HepG2 (cell line): ENCODE measurements at regions not wholly inside any gene's neighbourhood (a gene's known extent, or its start where the extent isn't known, plus 50 kb on each side); places are given as distances from the start of the nearest gene placed in this dataset.

Source experiments
- ATAC-seq: fragments of 200-7000 bp; cut with Tn5 transposase; 3 replicates; pipeline ENCODE4 v1.9.1; 2020; ENCODE audit warnings: mild to moderate bottlenecking, moderate library complexity
- BruUV-seq: library from RNA; stranded (reverse); fragments of 400-500 nt; replicated peaks from 2 replicates; lab custom pipeline; 2021; lab: Mats Ljungman, UMichigan
- CTCF ChIA-PET: fragments of 300-600 bp; formaldehyde crosslinking; extraction: SDS; loops from one replicate; lab custom pipeline; 2021; ENCODE audit warnings: low total read pairs, inconsistent platforms, low intra/inter-chr PET ratio; lab: Yijun Ruan, JAX
- POLR2A ChIA-PET: fragments of 350-600 bp; sonication (Branson Sonifier 250); formaldehyde crosslinking; loops from one replicate; lab custom pipeline; 2020; ENCODE audit warnings: antibody characterized with exemption, inconsistent platforms; lab: Yijun Ruan, JAX
- DNase-seq: peaks from one replicate; pipeline ENCODE4 v3.0.0-alpha.2; 2015; ENCODE audit warnings: low spot score
- FAIRE-seq: peaks from 3 replicates; lab custom pipeline; 2011; peaks lifted over from hg19 to GRCh38; lab: Jason Lieb, UNC
- H2AFZ ChIP-seq: one replicate; pipeline ENCODE4 v1.6.1; 2011; ENCODE audit warnings: low read length, inconsistent platforms
- H3K27ac ChIP-seq: fragments of 300-600 bp; 3 replicates; pipeline ENCODE4 v1.8.0; 2011; ENCODE audit warnings: mixed run types, mild to moderate bottlenecking, mixed read lengths, low read length, inconsistent platforms; ENCODE audit not compliant: insufficient read depth; ENCODE audit errors: extremely low read length
- H3K27me3 ChIP-seq, 2 experiments: fragments of 200-600 bp in 1 of 2; 2 replicates in 1 of 2; 3 replicates in 1 of 2; pipeline versions ENCODE4 v1.6.0 to v1.8.0; 2011; ENCODE audit warnings: low read length in 2 of 2, mild to moderate bottlenecking in 2 of 2, moderate library complexity in 2 of 2, inconsistent platforms in 1 of 2; ENCODE audit not compliant: insufficient read depth in 2 of 2, control insufficient read depth in 1 of 2
- H3K36me3 ChIP-seq, 2 experiments: fragments of 200-600 bp in 1 of 2; replicated peaks in 1 of 2; 2 replicates in 1 of 2; 3 replicates in 1 of 2; pipeline versions ENCODE4 v1.5.1 to v1.8.0; 2011; ENCODE audit warnings: low read length in 2 of 2, inconsistent platforms in 1 of 2; ENCODE audit not compliant: insufficient read depth in 2 of 2, control insufficient read depth in 1 of 2
- H3K4me1 ChIP-seq: 2 replicates; pipeline ENCODE4 v1.5.1; 2012; ENCODE audit warnings: low read length, inconsistent platforms; ENCODE audit not compliant: insufficient read depth
- H3K4me2 ChIP-seq: 2 replicates; pipeline ENCODE4 v1.6.0; 2011; ENCODE audit warnings: low read depth, low read length, inconsistent platforms
- H3K4me3 ChIP-seq, 3 experiments: fragments of 200-600 bp in 1 of 3; sonication (generic), shearing (Covaris generic) in 1 of 3; replicated peaks in 1 of 3; 2 replicates each; pipeline ENCODE4 v1.5.1; 2011 to 2016; ENCODE audit warnings: low read length in 3 of 3, inconsistent platforms in 2 of 3, low read depth in 2 of 3, mild to moderate bottlenecking in 2 of 3, control low read depth in 1 of 3, mixed read lengths in 1 of 3; ENCODE audit not compliant: insufficient read depth in 1 of 3
- H3K79me2 ChIP-seq: one replicate; pipeline ENCODE4 v1.6.1; 2011; ENCODE audit warnings: low read length, inconsistent platforms; ENCODE audit not compliant: insufficient read depth
- H3K9ac ChIP-seq: 2 replicates; pipeline ENCODE4 v1.6.0; 2011; ENCODE audit warnings: mild to moderate bottlenecking, low read depth, low read length, inconsistent platforms; ENCODE audit not compliant: insufficient read depth
- H3K9me3 ChIP-seq: 2 replicates; pipeline ENCODE4 v1.5.1; 2012; ENCODE audit warnings: mild to moderate bottlenecking, low read length
- H4K20me1 ChIP-seq: 2 replicates; pipeline ENCODE4 v1.6.0; 2011; ENCODE audit warnings: inconsistent platforms, mild to moderate bottlenecking, low read length, moderate library complexity; ENCODE audit not compliant: insufficient read depth
- ATF7-NPFF ChIP-seq: sonication (generic); formaldehyde crosslinking; IDR thresholded peaks from 2 replicates; pipeline ENCODE4 v1.8.1; 2023; ENCODE audit warnings: mild to moderate bottlenecking, low read depth, missing genetic modification reagents, moderate library complexity
- ETV6 ChIP-seq: sonication (generic); formaldehyde crosslinking; conservative IDR thresholded peaks from 2 replicates; pipeline ENCODE4 v1.4.0; 2020; ENCODE audit warnings: missing genetic modification reagents
- MTA1 ChIP-seq: sonication (generic); formaldehyde crosslinking; IDR thresholded peaks from 2 replicates; pipeline ENCODE4 v1.4.0; 2020; ENCODE audit warnings: missing genetic modification reagents, mild to moderate bottlenecking, borderline replicate concordance
- SIX1 ChIP-seq: sonication (generic); formaldehyde crosslinking; IDR thresholded peaks from 2 replicates; pipeline ENCODE4 v1.4.0; 2020; ENCODE audit warnings: missing genetic modification reagents, borderline replicate concordance
- TCF12 ChIP-seq, 2 experiments: fragments of 450-650 bp in 1 of 2; sonication (generic) in 1 of 2; formaldehyde crosslinking in 1 of 2; IDR thresholded peaks; 2 replicates each; pipeline versions ENCODE4 v1.6.1 to v1.8.0; 2017 to 2022; ENCODE audit warnings: antibody characterized with exemption in 1 of 2, mild to moderate bottlenecking in 1 of 2, missing genetic modification reagents in 1 of 2, moderate library complexity in 1 of 2
- THAP8 ChIP-seq: sonication (generic); formaldehyde crosslinking; IDR thresholded peaks from 2 replicates; pipeline ENCODE4 v1.5.1; 2020; ENCODE audit warnings: missing genetic modification reagents, mild to moderate bottlenecking, borderline replicate concordance
- ZNF205 ChIP-seq: IDR thresholded peaks from 2 replicates; pipeline ENCODE4 v1.6.1; 2018; ENCODE audit warnings: missing biosample characterization, missing genetic modification reagents
- ZNF609 ChIP-seq: sonication (generic); formaldehyde crosslinking; IDR thresholded peaks from 2 replicates; pipeline ENCODE4 v1.4.0; 2020; ENCODE audit warnings: mild to moderate bottlenecking, missing genetic modification reagents, borderline replicate concordance
- ZNF740 ChIP-seq: sonication (generic); formaldehyde crosslinking; IDR thresholded peaks from 2 replicates; pipeline ENCODE4 v1.4.0; 2020; ENCODE audit warnings: missing genetic modification reagents
- ZNF776 ChIP-seq: sonication (generic); formaldehyde crosslinking; IDR thresholded peaks from 2 replicates; pipeline ENCODE4 v1.4.0; 2020; ENCODE audit warnings: mild to moderate bottlenecking, missing genetic modification reagents
- ZSCAN22 ChIP-seq: sonication (generic); formaldehyde crosslinking; IDR thresholded peaks from 2 replicates; pipeline ENCODE4 v1.4.0; 2020; ENCODE audit warnings: mild to moderate bottlenecking, missing genetic modification reagents
- WGBS: methylation state at CpG from one replicate; pipeline ENCODE4 v1.1.6; 2017; ENCODE audit warnings: low lambda C conversion rate; 5-methylcytosine and 5-hydroxymethylcytosine counted together
- in situ Hi-C: cut with HindIII; loops from 2 replicates; pipeline ENCODE4 v1.10.0; 2017; ENCODE audit warnings: low pct_unique_long_range_greater_than_20kb; ENCODE audit not compliant: extremely low pct_ligation_motif_present
- intact Hi-C: fragments of 100-400 bp; cut with micrococcal nuclease; formaldehyde crosslinking; loops from one replicate; pipeline ENCODE4 v1.10.0; 2022; ENCODE audit not compliant: unreplicated experiment

GRCh38 chr3:106582151-106582550 is 713.3 kb upstream of the CBLB start:
- no TSS peak for BruUV-seq
- H2AFZ ChIP-seq: no peak overlapping the region
- in situ Hi-C loops: no loop called here
- FAIRE-seq (no peak), ATAC-seq (no peak), DNase-seq (no peak)
- H3K4me2 ChIP-seq: no peak overlapping the region
- ChIA-PET POLR2A (no interaction called here), CTCF (no interaction called here)
- H3K27ac ChIP-seq: no peak overlapping the region
- WGBS: 3% methylated on average over 3 of the region's 3 CpGs
- H3K4me3 ChIP-seq: no peak overlapping the region
- no peaks in the 10 kb centered on the region for H3K27me3 ChIP-seq
- no peaks in the 10 kb centered on the region for H3K36me3 ChIP-seq
- no peaks in the 10 kb centered on the region for H3K4me1 ChIP-seq
- H3K79me2 ChIP-seq: no peaks in the 10 kb centered on the region
- H3K9me3 ChIP-seq: no peaks in the 10 kb centered on the region
- H3K9ac ChIP-seq: no peak overlapping the region
- intact Hi-C loops: no loop called here
- no peaks in the 10 kb centered on the region for H4K20me1 ChIP-seq
- TF ChIP-seq ZNF776 (CRISPR knock-in tag): no peak
- no peak for TF ChIP-seq ZNF740 (CRISPR knock-in tag)
- no peak for TF ChIP-seq ZNF609
- no peak for TF ChIP-seq SIX1 (CRISPR knock-in tag)
- no peak for TF ChIP-seq ZSCAN22 (CRISPR knock-in tag)
- TF ChIP-seq THAP8 (CRISPR knock-in tag): no peak
- TF ChIP-seq ATF7-NPFF (CRISPR knock-in tag): no peak
- no peak for TF ChIP-seq ETV6 (CRISPR knock-in tag)
- TF ChIP-seq MTA1 (CRISPR knock-in tag): no peak
- TF ChIP-seq TCF12 (IDR thresholded peaks at IDR 0.05): no peak
- no peak for TF ChIP-seq TCF12 (CRISPR knock-in tag; IDR thresholded peaks at IDR 0.05)
- TF ChIP-seq ZNF205 (CRISPR knock-in tag): no peak
